LNCaP clone FGC (cell line): ENCODE measurements at regions not wholly inside any gene's neighbourhood (a gene's known extent, or its start where the extent isn't known, plus 50 kb on each side); places are given as distances from the start of the nearest gene placed in this dataset.
"Not testable (repeated sequence)": the region's sequence is repeated elsewhere in the genome, so short reads cannot be mapped to it uniquely, and the experiment has no call there.

Experiments used
- DNase-seq: peaks from one replicate; pipeline ENCODE4 v3.0.0-alpha.2; 2011; ENCODE audit warnings: low read depth
- H3K4me3 ChIP-seq: 2 replicates; pipeline ENCODE4 v1.5.1; 2011; ENCODE audit warnings: mild to moderate bottlenecking, low read depth, low read length, control low read depth
- TF ChIP-seq, protein P1 (sequence below): IDR thresholded peaks from 2 replicates; pipeline ENCODE4 v1.5.1; 2012; ENCODE audit warnings: mild to moderate bottlenecking; ENCODE audit not compliant: control insufficient read depth, insufficient read depth; ENCODE audit errors: extremely low read depth

DNA sequence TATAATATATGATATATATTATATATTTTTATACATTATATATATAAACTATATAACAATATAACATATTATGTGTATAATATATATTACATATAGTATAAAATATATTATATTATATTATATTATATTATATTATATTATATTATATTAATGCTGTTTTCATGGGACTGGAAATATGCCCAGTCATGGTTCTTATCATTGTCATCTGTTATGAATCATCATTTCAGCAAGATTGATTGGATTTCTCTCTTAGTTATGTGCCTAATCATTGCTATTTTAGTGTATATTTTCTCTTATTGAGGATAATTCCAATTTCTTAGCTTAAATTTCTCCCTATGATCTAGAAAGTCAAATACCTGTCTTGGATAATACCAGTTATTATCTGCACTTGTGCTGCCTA lies 617.8 kb downstream of the TRIB2 start:
- DNase-seq: no peak
- H3K4me3 ChIP-seq: no peak overlapping the region
- TF ChIP-seq, protein P1, sequence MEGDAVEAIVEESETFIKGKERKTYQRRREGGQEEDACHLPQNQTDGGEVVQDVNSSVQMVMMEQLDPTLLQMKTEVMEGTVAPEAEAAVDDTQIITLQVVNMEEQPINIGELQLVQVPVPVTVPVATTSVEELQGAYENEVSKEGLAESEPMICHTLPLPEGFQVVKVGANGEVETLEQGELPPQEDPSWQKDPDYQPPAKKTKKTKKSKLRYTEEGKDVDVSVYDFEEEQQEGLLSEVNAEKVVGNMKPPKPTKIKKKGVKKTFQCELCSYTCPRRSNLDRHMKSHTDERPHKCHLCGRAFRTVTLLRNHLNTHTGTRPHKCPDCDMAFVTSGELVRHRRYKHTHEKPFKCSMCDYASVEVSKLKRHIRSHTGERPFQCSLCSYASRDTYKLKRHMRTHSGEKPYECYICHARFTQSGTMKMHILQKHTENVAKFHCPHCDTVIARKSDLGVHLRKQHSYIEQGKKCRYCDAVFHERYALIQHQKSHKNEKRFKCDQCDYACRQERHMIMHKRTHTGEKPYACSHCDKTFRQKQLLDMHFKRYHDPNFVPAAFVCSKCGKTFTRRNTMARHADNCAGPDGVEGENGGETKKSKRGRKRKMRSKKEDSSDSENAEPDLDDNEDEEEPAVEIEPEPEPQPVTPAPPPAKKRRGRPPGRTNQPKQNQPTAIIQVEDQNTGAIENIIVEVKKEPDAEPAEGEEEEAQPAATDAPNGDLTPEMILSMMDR: no peak

DNA sequence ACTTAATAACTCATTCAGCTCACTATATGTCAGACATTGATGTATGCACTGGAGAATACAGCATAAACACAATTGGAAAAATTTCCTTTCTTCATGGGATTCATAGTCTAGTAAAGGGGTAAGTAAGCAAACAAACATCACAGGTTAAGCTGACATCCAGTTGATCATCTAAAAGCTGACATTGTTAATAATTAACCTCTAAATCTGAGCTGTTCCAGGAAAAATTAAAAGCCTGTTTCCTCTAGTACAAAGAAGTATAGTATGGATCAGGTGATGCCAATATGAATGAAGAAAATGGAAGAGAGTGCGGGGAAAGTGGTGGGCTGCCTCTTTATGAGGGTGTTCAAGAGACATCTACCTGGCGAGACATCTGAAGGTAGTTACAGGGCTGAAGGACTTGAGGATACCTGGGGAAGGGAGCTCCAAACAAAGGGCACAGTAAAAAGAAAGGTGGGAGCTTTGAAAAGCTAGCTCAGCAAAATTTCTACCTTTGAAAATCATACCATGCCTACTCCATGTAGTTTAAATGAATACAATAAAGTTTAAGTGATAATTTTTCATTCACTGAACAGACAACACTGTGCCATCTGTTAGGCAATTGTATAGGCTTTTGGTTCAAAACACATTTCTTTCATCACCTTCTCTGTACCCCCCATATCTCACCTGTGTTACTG lies 619.3 kb downstream of the TRIB2 start:
- no peak for DNase-seq
- TF ChIP-seq, protein P1: no peak
- H3K4me3 ChIP-seq: no peak overlapping the region

DNA sequence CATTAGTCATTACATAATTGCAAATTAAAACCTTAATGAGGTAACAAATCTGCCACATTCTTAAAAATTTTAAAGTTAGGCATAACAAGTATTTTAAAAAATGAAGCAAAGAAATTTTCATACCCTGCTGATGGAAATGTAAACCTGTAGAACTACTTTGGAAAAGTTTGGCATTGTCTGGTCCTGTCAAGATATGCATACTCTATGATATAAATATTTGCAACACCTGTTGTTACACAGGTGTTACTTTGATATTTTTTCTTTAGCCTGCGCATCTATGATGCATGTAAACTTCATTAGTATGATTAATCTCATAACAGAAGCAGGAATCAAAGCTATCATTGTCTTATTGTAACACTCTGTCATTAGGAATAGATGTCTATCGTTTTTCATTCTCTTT lies 634.3 kb downstream of the TRIB2 start:
- TF ChIP-seq, protein P1: no peak
- no peak for DNase-seq
- no peak overlapping the region for H3K4me3 ChIP-seq

DNA sequence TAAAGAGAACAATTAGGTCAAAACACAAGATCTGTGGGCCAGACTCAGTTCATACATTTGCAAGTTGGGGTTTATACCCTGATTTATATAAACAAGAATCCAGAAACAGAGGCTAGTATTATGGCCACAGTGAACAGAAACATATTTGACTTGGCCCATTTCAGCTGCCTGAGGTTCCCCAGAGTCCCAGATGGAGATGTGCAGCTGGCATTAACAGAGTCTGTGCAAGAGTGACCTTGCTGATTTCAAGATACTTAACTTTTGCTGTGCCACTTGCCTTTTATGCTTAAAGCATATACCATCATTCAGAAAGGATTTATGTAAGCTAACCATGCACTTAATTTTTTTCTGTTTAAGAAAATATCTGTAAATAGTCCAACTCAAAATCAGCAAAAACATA lies 636.3 kb downstream of the TRIB2 start:
- no peak for DNase-seq
- no peak overlapping the region for H3K4me3 ChIP-seq
- TF ChIP-seq, protein P1: no peak

DNA sequence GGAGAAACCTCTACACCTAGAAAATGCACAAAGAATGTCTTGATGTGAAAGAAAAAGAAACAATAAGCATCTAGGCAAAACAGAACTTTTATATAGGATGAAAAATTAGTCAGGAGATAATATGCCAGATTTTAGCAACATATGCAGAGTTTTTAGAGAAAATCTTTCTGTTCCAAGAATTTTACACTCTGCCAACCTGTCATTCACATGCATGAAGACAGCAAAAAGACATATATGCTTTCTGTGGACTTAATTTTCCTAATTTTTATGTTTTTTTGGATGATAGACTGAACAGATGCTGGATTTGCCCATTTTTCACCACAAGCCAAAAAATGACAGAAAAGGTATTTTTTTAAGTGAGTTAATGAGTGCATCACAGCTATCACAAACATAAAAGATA lies 637.3 kb downstream of the TRIB2 start:
- no peak for DNase-seq
- no peak overlapping the region for H3K4me3 ChIP-seq
- TF ChIP-seq, protein P1: no peak

DNA sequence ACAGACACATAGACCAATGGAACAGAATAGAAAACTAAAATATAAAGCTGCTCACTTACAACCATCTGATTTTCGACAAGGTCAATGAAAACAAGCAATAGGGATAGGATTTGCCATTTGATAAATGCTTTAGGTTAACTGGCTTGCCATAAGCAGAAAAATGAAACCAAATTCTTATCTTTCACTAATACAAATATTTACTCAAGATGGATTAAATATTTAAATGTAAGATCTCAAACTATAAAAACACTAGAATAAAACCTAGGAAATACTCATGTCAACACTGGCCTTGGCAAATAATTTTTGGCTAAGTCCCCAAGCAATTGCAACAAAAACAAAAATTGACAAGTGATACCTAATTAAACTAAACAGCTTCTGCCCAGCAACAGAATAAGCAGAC lies 665.2 kb downstream of the TRIB2 start:
- not testable (repeated sequence) for DNase-seq, H3K4me3 ChIP-seq

DNA sequence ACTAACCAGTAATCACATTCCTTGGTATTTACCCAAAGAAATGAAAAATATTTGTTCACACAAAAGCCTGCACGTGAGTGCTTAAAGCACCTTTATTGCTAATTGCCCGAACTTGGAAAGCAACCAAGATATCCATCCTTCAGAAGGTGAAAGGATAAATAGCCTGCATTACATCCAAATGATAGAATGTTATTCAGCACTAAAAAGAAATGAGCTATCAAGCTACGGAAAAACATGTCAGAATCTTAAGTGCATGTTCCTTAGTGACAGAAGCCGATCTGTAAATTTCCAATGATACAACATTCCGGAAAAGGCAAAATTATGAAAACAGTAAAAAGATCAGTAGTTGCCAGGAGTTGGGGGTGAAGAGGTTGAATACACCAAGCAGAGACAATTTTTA lies 672.4 kb downstream of the TRIB2 start:
- DNase-seq, H3K4me3 ChIP-seq: not testable (repeated sequence)

DNA sequence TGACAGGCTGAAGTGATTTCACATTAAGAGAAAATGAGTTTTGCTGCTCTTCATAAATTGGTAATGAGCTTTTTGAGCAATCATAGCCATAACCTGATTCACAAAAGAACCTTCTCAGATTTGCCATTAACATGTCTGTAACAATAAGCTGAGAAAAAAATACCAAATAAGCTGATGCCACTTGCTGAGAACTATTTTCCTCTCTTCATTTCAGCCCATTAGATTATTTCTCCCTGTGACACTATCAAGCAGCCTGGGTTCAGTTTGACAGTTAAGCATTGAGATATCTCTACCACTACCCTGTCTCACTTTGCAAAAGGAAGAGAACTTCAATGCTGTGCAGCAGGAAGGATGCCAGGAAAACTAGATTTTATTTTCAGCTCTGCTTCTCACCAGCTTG lies 673.9 kb downstream of the TRIB2 start:
- TF ChIP-seq, protein P1: no peak
- no peak overlapping the region for H3K4me3 ChIP-seq
- DNase-seq: no peak
